Keratinocyte (primary cell): ENCODE measurements at regions not wholly inside any gene's neighbourhood (a gene's known extent, or its start where the extent isn't known, plus 50 kb on each side); places are given as distances from the start of the nearest gene placed in this dataset.

Source experiments
- DNase-seq: peaks from one replicate; pipeline ENCODE4 v3.0.0-alpha.2; 2011; ENCODE audit warnings: low read depth, missing footprints, low spot score
- FAIRE-seq: peaks from 2 replicates; lab custom pipeline; 2011; peaks lifted over from hg19 to GRCh38; lab: Jason Lieb, UNC
- H2AFZ ChIP-seq: 2 replicates; pipeline ENCODE4 v1.6.0; 2012; ENCODE audit warnings: low read length, control low read depth, inconsistent platforms; ENCODE audit not compliant: control insufficient read depth
- H3K27ac ChIP-seq: 2 replicates; pipeline ENCODE4 v1.5.1; 2011; ENCODE audit warnings: low read length; ENCODE audit not compliant: control insufficient read depth, insufficient read depth
- H3K27me3 ChIP-seq: 3 replicates; pipeline ENCODE4 v1.6.0; 2011; ENCODE audit warnings: low read length; ENCODE audit not compliant: control insufficient read depth, insufficient read depth; ENCODE audit errors: extremely low read depth
- H3K36me3 ChIP-seq, 2 experiments: 2 replicates in 1 of 2; 3 replicates in 1 of 2; pipeline ENCODE4 v1.5.1; 2011; ENCODE audit warnings: low read length in 2 of 2, mild to moderate bottlenecking in 1 of 2; ENCODE audit not compliant: control insufficient read depth in 2 of 2, insufficient read depth in 2 of 2; ENCODE audit errors: extremely low read depth in 1 of 2
- H3K4me1 ChIP-seq: 3 replicates; pipeline ENCODE4 v1.5.1; 2011; ENCODE audit warnings: low read length; ENCODE audit not compliant: control insufficient read depth, insufficient read depth; ENCODE audit errors: extremely low read depth
- H3K4me2 ChIP-seq: 3 replicates; pipeline ENCODE4 v1.6.0; 2011; ENCODE audit warnings: low read depth, low read length; ENCODE audit not compliant: control insufficient read depth, insufficient read depth; ENCODE audit errors: extremely low read depth
- H3K4me3 ChIP-seq, 3 experiments: fragments of 200-600 bp in 1 of 3; sonication (generic) in 1 of 3; 2 replicates in 2 of 3; 3 replicates in 1 of 3; pipeline ENCODE4 v1.5.1; 2011 to 2016; ENCODE audit warnings: low read length in 3 of 3, mild to moderate bottlenecking in 3 of 3, control low read depth in 2 of 3, inconsistent platforms in 1 of 3, low read depth in 1 of 3, mixed read lengths in 1 of 3, mixed run types in 1 of 3, moderate library complexity in 1 of 3; ENCODE audit not compliant: control insufficient read depth in 2 of 3, insufficient read depth in 2 of 3; ENCODE audit errors: extremely low read depth in 1 of 3
- H3K79me2 ChIP-seq: 2 replicates; pipeline ENCODE4 v1.6.0; 2012; ENCODE audit warnings: low read length; ENCODE audit not compliant: control insufficient read depth, insufficient read depth
- H3K9ac ChIP-seq: 3 replicates; pipeline ENCODE4 v1.6.0; 2011; ENCODE audit warnings: low read length; ENCODE audit not compliant: control insufficient read depth, insufficient read depth; ENCODE audit errors: extremely low read depth
- H3K9me1 ChIP-seq: 3 replicates; pipeline ENCODE4 v1.6.0; 2011; ENCODE audit warnings: low read length; ENCODE audit not compliant: control insufficient read depth, insufficient read depth; ENCODE audit errors: extremely low read depth
- H3K9me3 ChIP-seq: 2 replicates; pipeline ENCODE4 v1.5.1; 2012; ENCODE audit warnings: low read depth, low read length; ENCODE audit not compliant: control insufficient read depth
- H4K20me1 ChIP-seq: 3 replicates; pipeline ENCODE4 v1.6.0; 2011; ENCODE audit warnings: low read length; ENCODE audit not compliant: control insufficient read depth, insufficient read depth; ENCODE audit errors: extremely low read depth
- EZH2 ChIP-seq: IDR thresholded peaks from one replicate; pipeline ENCODE4 v1.6.1; 2012; ENCODE audit warnings: inconsistent platforms, mild to moderate bottlenecking, low read length, moderate library complexity
- dilution Hi-C: fragments of 300-500 bp; cut with MboI; formaldehyde crosslinking; loops from one replicate; pipeline ENCODE4 v1.7.0; 2020; ENCODE audit warnings: low sequenced_read_pairs; ENCODE audit not compliant: extremely low pct_ligation_motif_present
- TF ChIP-seq, protein P1 (sequence below), 3 experiments: IDR thresholded peaks in 1 of 3; conservative IDR thresholded peaks in 1 of 3; optimal IDR thresholded peaks in 1 of 3; 2 replicates in 2 of 3; 3 replicates in 1 of 3; pipeline versions ENCODE3 to v1.5.1; 2011; ENCODE audit warnings: low read length in 3 of 3, mild to moderate bottlenecking in 3 of 3, moderate library complexity in 2 of 3, control low read depth in 1 of 3, inconsistent platforms in 1 of 3; ENCODE audit not compliant: insufficient read depth in 2 of 3; ENCODE audit errors: extremely low read depth in 1 of 3

DNA sequence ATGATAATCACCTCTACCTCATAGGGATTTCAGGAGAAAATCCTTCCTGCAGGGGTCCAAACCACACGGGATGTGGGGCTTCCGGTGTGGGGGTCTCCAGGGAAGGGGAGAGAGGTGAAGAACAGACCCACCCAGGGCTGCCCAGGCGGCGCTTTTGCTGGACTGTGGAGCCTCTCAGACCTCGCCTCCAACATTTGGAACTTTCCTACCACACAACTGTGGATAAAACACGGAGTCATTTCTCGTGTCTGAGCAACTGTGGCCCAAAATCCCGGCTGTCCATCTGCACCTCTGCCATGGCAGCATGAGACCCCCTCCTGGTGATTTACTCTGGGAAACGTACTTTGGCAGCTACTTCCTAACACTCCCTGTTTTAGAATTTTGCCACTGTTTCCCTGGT is 307.8 kb upstream of the IRX4 start:
- Histone ChIP-seq H3K9me1 (no peaks in the 10 kb centered on the region), H4K20me1 (no peaks in the 10 kb centered on the region), H3K79me2 (no peaks in the 10 kb centered on the region), H3K36me3 (no peaks in the 10 kb centered on the region), H3K9ac (no peak overlapping the region), H3K27ac (no peak overlapping the region), H2AFZ (no peak overlapping the region), H3K4me3 (no peak overlapping the region), H3K27me3 (no peaks in the 10 kb centered on the region), H3K9me3 (no peaks in the 10 kb centered on the region), H3K4me1 (no peaks in the 10 kb centered on the region), H3K4me2 (no peak overlapping the region)
- FAIRE-seq: no peak
- dilution Hi-C loops: no loop called here
- no peak for DNase-seq
- TF ChIP-seq, protein P1, sequence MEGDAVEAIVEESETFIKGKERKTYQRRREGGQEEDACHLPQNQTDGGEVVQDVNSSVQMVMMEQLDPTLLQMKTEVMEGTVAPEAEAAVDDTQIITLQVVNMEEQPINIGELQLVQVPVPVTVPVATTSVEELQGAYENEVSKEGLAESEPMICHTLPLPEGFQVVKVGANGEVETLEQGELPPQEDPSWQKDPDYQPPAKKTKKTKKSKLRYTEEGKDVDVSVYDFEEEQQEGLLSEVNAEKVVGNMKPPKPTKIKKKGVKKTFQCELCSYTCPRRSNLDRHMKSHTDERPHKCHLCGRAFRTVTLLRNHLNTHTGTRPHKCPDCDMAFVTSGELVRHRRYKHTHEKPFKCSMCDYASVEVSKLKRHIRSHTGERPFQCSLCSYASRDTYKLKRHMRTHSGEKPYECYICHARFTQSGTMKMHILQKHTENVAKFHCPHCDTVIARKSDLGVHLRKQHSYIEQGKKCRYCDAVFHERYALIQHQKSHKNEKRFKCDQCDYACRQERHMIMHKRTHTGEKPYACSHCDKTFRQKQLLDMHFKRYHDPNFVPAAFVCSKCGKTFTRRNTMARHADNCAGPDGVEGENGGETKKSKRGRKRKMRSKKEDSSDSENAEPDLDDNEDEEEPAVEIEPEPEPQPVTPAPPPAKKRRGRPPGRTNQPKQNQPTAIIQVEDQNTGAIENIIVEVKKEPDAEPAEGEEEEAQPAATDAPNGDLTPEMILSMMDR (optimal IDR thresholded peaks at IDR 0.05 in 1 of 3, IDR thresholded peaks at IDR 0.05 in 1 of 3, conservative IDR thresholded peaks at IDR 0.05 in 1 of 3; ENCODE audit: extremely low read depth in 1 of 3, insufficient read depth in 2 of 3, low read length in 3 of 3): no peak
- TF ChIP-seq EZH2: no peak

DNA sequence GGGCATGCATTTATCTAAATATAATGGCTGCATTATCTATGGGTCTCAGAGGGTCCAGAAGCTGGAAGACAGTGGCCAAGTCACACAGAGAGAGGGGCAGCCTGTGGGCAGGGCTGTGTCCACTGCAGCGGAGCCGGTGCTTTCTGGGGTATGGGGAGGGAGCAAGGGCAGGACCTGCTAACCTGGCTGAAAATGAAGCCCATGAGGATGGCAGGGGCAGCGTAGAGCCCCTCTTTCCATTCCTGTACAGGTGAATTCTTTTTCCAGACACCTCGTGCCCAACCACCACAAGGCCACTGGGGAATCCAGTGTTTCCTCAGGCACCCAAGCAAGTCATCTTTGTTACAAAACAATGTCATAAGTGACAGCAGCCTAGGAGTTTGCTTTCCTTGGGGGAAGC is 305.9 kb upstream of the IRX4 start:
- Histone ChIP-seq H4K20me1 (no peaks in the 10 kb centered on the region), H3K27me3 (no peaks in the 10 kb centered on the region)

More for the DNA sequence above, 305.9 kb upstream of the IRX4 start:
- H3K4me3 ChIP-seq: no peak overlapping the region
- FAIRE-seq (no peak), DNase-seq (no peak)
- H3K9ac ChIP-seq: no peak overlapping the region
- no peaks in the 10 kb centered on the region for H3K9me3 ChIP-seq
- H3K4me2 ChIP-seq: no peak overlapping the region
- dilution Hi-C loops: no loop called here
- TF ChIP-seq, protein P1 (optimal IDR thresholded peaks at IDR 0.05 in 1 of 3, IDR thresholded peaks at IDR 0.05 in 1 of 3, conservative IDR thresholded peaks at IDR 0.05 in 1 of 3; ENCODE audit: extremely low read depth in 1 of 3, insufficient read depth in 2 of 3, low read length in 3 of 3): no peak
- TF ChIP-seq EZH2: no peak
- no peaks in the 10 kb centered on the region for H3K9me1 ChIP-seq
- no peak overlapping the region for H2AFZ ChIP-seq
- H3K79me2 ChIP-seq: no peaks in the 10 kb centered on the region
- no peaks in the 10 kb centered on the region for H3K36me3 ChIP-seq
- H3K27ac ChIP-seq: no peak overlapping the region
- no peaks in the 10 kb centered on the region for H3K4me1 ChIP-seq
